ENCODE measurements at regions not wholly inside any gene's neighbourhood (a gene's known extent, or its start where the extent isn't known, plus 50 kb on each side); places are given as distances from the start of the nearest gene placed in this dataset.

DNA sequence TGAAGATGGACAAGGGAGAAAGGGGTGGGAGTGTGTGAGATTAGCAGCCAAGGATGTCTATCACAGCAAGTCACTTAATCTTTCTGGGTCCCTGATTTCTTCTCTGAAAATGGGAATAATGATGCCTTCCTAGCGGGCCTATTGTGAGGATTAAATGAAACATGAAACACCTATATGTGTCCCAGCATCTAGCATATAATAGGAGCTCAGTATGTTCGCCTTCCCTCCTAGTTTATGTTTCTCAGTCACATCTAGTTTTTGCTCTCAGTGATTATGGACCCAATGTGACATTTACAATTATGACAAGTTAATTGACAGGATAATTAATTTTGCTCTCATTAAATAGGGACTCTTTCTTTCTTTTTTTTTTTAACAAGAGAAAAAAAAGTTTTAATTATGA is 252.9 kb downstream of the SNX13 start:
- no peak for DNase-seq

DNA sequence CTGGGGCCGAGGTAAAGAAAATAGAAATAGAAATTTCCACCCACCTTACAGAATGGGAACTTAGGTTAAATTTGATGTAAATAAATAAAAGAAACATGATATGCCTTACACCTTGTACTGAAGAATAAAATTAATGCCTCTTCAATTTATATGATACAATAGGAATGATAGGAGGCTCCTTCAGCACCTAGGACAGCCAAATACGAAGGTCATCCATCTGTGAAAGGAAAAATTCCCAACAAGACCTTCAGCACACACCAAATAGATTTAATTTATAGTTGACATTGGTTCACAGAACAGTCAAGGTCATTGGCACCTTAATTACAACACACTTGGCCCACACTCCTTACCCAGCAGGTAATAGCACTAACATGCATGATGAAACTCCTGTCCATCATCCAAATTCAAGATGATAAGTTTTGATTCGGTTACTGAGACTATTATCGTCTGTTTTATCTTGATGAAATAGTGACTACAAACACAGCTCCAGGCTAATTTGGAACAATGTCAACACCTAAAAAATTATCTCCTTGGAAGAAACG is 250.9 kb downstream of the SNX13 start:
- DNase-seq, result no peak

GRCh38 chr7:17690030-17690429 is 250.3 kb downstream of the SNX13 start:
- DNase-seq, result no peak

DNA sequence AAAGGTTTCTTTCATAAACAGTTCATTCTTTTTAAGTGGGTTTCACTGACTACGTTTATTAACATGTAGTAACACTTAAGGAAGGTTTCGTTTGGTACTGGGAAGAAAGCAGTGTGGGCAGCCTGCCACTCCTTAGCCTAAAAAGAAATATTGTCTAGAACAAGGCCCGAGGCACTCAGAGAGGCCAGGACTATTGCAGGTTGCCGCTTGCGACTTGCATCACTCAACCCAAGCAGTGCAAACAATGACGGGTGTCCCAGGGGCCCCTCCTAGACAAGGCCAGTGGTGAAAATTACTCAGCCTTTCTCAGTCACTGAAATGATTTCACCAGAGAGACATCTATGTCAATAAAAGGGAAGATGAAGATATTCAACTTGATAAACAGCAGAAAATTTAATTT is 243.9 kb downstream of the SNX13 start:
- no peak for DNase-seq

DNA sequence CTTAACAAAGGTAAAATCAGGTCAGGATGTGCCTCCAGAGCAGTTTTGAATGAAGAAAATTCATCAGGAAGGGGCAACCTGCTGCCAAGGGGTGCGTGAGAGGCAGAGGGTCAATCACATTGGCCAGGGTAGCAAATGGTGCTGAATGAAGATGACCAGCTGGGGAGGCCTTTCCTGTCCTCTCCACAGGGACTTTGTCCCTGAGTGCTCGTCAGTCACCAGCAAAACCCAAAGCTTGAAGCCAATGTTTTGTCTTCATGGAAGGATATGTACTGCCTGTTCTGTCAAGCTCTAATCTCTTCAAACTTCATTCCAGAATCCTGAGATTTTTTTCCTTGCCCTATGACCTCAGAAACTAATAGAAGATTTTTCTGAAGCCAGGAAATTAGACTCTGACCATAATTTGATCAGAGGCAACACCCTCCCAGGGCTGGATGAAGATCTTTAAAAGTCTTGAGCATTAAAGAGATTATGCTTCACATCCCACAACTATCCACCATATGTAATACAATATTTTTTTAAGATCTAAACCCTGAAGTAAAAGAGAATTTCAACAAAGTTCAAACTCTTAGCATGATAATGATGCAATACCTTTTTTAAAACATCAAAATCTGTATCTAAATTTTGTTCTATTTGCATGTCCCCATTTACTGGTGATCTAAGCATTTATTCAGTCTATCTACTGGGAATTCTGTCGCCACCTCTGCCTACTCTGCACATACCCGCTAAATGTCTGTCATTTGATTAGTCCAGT is 243.0 kb downstream of the SNX13 start:
- no peak for DNase-seq

GRCh38 chr7:17699696-17700095 is 240.6 kb downstream of the SNX13 start:
- DNase-seq, result no peak

DNA sequence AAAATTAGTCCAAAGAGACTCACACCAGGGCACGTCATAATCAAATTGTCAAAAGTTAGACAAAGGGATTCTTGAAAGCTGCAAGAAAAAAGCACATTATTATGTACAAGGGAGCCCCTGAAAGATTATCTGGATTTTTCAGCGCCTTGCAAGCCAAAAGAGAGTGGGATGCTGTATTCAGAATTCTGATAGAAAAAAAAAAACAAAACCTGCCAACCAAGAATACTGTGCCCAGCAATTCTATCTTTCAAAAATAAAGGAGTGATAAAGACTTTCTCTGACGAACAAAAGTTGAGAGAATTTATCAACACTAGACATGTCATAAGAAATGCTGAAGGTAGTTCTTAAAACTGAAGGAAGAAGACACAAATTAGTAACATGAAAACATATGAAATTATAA is 240.2 kb downstream of the SNX13 start:
- no peak for DNase-seq

- no peak for DNase-seq
Measured at GRCh38 chr7:17706275-17706674, 234.0 kb downstream of the SNX13 start.

- peak; percentile 57 for DNase-seq
Measured at GRCh38 chr7:17706734-17707133, 233.6 kb downstream of the SNX13 start.

DNA sequence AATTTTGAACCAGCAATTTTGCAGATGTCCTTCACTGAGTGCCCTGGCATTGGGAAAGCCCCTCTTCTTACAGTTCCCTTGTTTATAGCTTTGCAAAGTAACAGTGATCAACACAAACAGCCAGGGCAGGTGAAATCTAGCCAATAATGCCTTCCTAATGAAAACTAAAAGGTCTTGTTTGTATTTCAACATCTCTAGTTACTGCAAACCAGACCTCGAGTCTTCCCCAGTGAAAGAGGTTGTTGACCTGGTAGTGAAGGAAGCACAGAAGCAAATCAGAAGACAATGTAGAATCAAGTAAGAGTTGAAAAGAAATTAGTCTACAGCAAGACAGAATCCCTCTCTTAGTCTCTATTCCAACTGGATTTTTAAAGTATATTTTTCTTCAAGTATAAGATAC is 231.2 kb downstream of the SNX13 start:
- DNase-seq, result no peak

DNA sequence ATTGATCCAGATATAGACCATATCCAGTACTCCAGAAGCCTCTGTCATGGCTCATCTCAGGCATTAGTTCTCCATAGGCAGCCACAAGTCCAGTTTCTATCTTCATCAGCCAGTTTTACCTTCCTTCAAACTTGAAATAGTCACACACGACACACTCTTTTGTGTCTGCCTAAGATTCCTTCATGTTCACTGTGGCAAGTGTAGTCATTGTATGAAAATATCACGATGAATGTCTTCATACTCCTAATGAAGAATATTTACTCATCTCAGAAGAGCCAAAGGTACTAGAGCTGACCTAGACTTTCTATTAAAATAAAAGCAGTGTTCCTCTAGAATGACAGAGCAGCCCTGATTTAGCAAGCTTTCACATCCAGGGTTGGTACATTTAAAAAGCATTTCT is 230.7 kb downstream of the SNX13 start:
- no peak for DNase-seq

DNA sequence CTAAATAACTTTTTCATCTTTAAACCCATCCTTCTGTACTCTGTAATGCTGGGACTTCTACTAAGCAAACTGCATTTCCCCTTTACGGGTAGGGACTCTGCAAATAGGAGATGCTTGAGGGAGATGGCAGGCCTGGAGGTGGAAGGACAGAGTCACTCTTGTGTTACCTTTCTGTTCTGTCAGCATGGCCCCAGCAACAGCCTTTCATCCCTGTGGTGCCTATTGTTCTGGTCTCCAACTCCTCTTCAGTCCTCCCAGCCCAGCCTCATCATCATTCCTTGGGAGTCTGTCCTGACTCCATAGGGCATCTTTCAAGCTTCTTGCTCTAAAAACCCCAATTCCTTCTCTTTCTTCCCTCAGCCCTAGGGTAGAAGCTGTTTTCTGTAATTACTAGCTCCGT is 230.0 kb downstream of the SNX13 start:
- no peak for DNase-seq

GRCh38 chr7:17713584-17713983 is 226.7 kb downstream of the SNX13 start:
- no peak for DNase-seq

GRCh38 chr7:17716816-17717215 is 223.5 kb downstream of the SNX13 start:
- DNase-seq, result no peak

DNA sequence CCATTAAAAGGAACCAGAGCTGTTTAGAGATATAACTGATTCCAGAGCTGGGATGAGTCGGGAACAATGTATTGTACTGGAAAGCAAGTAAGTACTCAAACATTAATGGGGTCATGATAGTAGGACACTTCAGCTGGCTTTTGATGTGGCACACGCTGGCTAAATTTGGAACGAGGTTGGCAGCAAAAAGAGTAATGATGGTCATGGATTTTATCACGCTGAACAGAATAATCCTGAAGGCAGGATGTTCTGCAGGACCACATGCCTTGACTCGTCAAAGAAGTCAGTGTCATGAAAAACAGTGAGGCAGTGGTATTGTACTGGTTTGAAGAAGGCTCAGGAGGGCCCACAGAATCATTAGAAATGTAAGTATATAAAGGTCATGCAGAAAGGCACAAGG is 220.3 kb downstream of the SNX13 start:
- no peak for DNase-seq

DNA sequence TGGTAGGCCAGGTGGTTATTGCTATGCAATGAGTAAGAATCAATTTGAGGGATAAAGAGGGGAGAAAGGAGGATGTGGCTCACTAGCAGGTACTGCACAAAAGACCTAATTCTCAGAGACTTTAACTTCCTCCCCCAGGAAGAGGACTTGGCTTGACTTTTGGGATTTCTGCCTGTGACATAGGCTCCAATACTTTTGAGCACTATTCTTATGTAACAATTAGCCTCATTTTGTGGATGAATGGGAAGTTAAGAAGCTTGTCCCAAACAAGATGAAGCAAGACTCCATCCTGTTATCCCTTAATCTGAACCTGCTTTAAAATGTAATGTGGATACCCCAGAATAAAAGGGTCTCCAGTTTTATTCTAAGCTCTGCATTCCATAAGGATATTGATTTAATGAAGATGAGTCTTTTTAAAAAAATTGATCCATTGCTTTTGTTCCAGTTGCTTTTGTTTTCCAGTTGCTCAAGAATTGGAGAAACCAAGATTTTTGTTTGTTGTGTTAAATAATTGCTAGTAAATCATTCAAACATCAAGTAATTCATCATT is 218.5 kb downstream of the SNX13 start:
- no peak for DNase-seq

GRCh38 chr7:17722798-17723197 is 217.5 kb downstream of the SNX13 start:
- no peak for DNase-seq

DNA sequence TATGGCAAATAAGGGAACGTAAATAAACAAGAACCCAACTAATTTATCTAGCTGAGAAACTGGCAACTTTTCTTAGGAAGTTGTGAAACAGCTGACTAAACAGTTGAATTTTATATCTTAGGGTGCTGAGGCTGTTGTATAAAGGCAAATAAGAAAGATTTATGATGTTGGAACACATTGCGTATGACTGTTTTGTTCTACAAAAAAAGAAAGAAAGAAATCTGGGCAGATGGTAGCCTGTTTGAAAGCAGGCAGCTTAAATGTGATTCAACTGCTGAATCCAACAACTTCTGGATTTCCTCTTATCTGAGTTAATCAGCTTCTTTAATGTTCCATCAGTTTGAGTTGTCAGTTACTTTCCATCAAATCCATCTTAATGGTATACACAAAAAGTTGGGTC is 214.5 kb downstream of the SNX13 start:
- DNase-seq, result peak; percentile 17

DNA sequence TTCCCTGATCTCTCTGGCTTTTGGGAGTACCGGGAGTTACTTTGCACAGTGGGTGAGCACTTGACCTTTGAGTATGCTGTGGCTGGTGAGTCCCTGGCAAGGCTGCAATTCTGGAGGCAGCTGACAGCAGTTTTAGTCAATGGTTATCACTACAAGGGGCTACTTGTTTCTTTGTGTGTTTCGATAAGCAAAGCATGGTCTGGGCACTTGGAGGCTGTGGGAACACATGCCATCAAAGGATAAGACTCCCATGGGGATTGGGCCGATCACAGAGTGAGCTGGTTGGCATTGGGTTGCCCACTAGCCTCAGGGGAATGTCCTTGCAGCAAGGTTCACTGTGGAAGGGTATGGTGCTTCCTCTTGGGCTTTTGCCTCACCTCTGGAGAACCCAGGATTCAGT is 208.2 kb downstream of the SNX13 start:
- no peak for DNase-seq
